ENCODE measurements at regions not wholly inside any gene's neighbourhood (a gene's known extent, or its start where the extent isn't known, plus 50 kb on each side); places are given as distances from the start of the nearest gene placed in this dataset.

- Histone ChIP-seq H3K9me3 (replicated peaks in 1 of 2; ENCODE audit: control insufficient read depth in 1 of 2, insufficient read depth in 1 of 2, low read length in 2 of 2) (no peaks in the 10 kb centered on the region), H3K4me2 (replicated peaks; ENCODE audit: extremely low read depth, low read length, poor library complexity, severe bottlenecking) (no peak overlapping the region), H4K20me1 (ENCODE audit: insufficient read depth, low read length) (no peaks in the 10 kb centered on the region), H2AFZ (ENCODE audit: insufficient read depth, low read depth, low read length, poor library complexity, severe bottlenecking) (no peak overlapping the region), H3K36me3 (replicated peaks in 1 of 2; ENCODE audit: control insufficient read depth in 1 of 2, insufficient read depth in 2 of 2, low read length in 2 of 2) (no peaks in the 10 kb centered on the region), H3K4me3 (replicated peaks in 1 of 3; ENCODE audit: low read depth in 2 of 3, low read length in 3 of 3) (no peak overlapping the region), H3K27ac (ENCODE audit: low read depth in 1 of 2, low read length in 2 of 2) (no peak overlapping the region), H3K27me3 (ENCODE audit: control insufficient read depth in 2 of 2, insufficient read depth in 2 of 2, low read length in 2 of 2) (no peaks in the 10 kb centered on the region), H3K79me2 (ENCODE audit: insufficient read depth, low read length) (no peaks in the 10 kb centered on the region), H3K9ac (ENCODE audit: insufficient read depth, low read length, poor library complexity, severe bottlenecking) (no peak overlapping the region), H3K4me1 (ENCODE audit: control insufficient read depth in 1 of 2, insufficient read depth in 2 of 2, low read length in 2 of 2) (no peaks in the 10 kb centered on the region)
- no peak for TF ChIP-seq CTCF (IDR thresholded peaks at IDR 0.05)
- intact Hi-C loops (cut with micrococcal nuclease) = no loop called here
- no peaks in the 10 kb centered on the region for H3K36me3 Mint-ChIP-seq
- no peaks in the 10 kb centered on the region for H3K4me1 Mint-ChIP-seq
- H3K4me3 Mint-ChIP-seq = no peak overlapping the region
- no peak overlapping the region for H3K27ac Mint-ChIP-seq
- peaks cover 0 to 2% (median 0%) of the 10 kb centered on the region in 3 donors for H3K27me3 Mint-ChIP-seq (ENCODE audit: low read depth in 3 of 3)
- peaks cover 0 to 3% (median 0%) of the 10 kb centered on the region in 7 donors for H3K9me3 Mint-ChIP-seq
- DNase-seq = no peak
Measured at GRCh38 chr7:41448104-41448503, 254.8 kb downstream of the INHBA start.

GRCh38 chr7:41447450-41448042 is 255.3 kb downstream of the INHBA start:
- no peaks in the 10 kb centered on the region for H4K20me1 ChIP-seq (ENCODE audit: insufficient read depth, low read length)
- H3K36me3 ChIP-seq (replicated peaks in 1 of 2; ENCODE audit: control insufficient read depth in 1 of 2, insufficient read depth in 2 of 2, low read length in 2 of 2) = no peaks in the 10 kb centered on the region
- H3K9ac ChIP-seq (ENCODE audit: insufficient read depth, low read length, poor library complexity, severe bottlenecking) = no peak overlapping the region
- Mint-ChIP-seq H3K4me3 (no peak overlapping the region), H3K27me3 (ENCODE audit: low read depth in 3 of 3) (peaks cover 0 to 2% (median 0%) of the 10 kb centered on the region in 3 donors), H3K27ac (no peak overlapping the region), H3K9me3 (peaks cover 0 to 2% (median 0%) of the 10 kb centered on the region in 7 donors), H3K36me3 (no peaks in the 10 kb centered on the region), H3K4me1 (no peaks in the 10 kb centered on the region)
- no peak overlapping the region for H2AFZ ChIP-seq (ENCODE audit: insufficient read depth, low read depth, low read length, poor library complexity, severe bottlenecking)
- intact Hi-C loops (cut with micrococcal nuclease) = no loop called here
- H3K27ac ChIP-seq (ENCODE audit: low read depth in 1 of 2, low read length in 2 of 2) = no peak overlapping the region
- no peak for DNase-seq
- no peaks in the 10 kb centered on the region for H3K79me2 ChIP-seq (ENCODE audit: insufficient read depth, low read length)
- no peaks in the 10 kb centered on the region for H3K9me3 ChIP-seq (replicated peaks in 1 of 2; ENCODE audit: control insufficient read depth in 1 of 2, insufficient read depth in 1 of 2, low read length in 2 of 2)
- H3K4me3 ChIP-seq (replicated peaks in 1 of 3; ENCODE audit: low read depth in 2 of 3, low read length in 3 of 3) = no peak overlapping the region
- no peak for TF ChIP-seq CTCF (IDR thresholded peaks at IDR 0.05)
- no peaks in the 10 kb centered on the region for H3K4me1 ChIP-seq (ENCODE audit: control insufficient read depth in 1 of 2, insufficient read depth in 2 of 2, low read length in 2 of 2)
- H3K27me3 ChIP-seq (ENCODE audit: control insufficient read depth in 2 of 2, insufficient read depth in 2 of 2, low read length in 2 of 2) = no peaks in the 10 kb centered on the region
- no peak overlapping the region for H3K4me2 ChIP-seq (replicated peaks; ENCODE audit: extremely low read depth, low read length, poor library complexity, severe bottlenecking)
- WGBS (ENCODE audit: insufficient coverage) = 97% methylated on average over 5 of the region's 9 CpGs

Data from CD14-positive monocyte (primary cell).